Keratinocyte (primary cell): ENCODE measurements at regions not wholly inside any gene's neighbourhood (a gene's known extent, or its start where the extent isn't known, plus 50 kb on each side); places are given as distances from the start of the nearest gene placed in this dataset.
"Not testable (repeated sequence)": the region's sequence is repeated elsewhere in the genome, so short reads cannot be mapped to it uniquely, and the experiment has no call there.

ENCODE experiments used
- CTCF ChIP-seq, 3 experiments: IDR thresholded peaks in 1 of 3; conservative IDR thresholded peaks in 1 of 3; optimal IDR thresholded peaks in 1 of 3; 2 replicates in 2 of 3; 3 replicates in 1 of 3; pipeline versions ENCODE3 to v1.5.1; 2011; ENCODE audit warnings: low read length in 3 of 3, mild to moderate bottlenecking in 3 of 3, moderate library complexity in 2 of 3, control low read depth in 1 of 3, inconsistent platforms in 1 of 3; ENCODE audit not compliant: insufficient read depth in 2 of 3; ENCODE audit errors: extremely low read depth in 1 of 3
- EZH2 ChIP-seq: IDR thresholded peaks from one replicate; pipeline ENCODE4 v1.6.1; 2012; ENCODE audit warnings: inconsistent platforms, mild to moderate bottlenecking, low read length, moderate library complexity

DNA sequence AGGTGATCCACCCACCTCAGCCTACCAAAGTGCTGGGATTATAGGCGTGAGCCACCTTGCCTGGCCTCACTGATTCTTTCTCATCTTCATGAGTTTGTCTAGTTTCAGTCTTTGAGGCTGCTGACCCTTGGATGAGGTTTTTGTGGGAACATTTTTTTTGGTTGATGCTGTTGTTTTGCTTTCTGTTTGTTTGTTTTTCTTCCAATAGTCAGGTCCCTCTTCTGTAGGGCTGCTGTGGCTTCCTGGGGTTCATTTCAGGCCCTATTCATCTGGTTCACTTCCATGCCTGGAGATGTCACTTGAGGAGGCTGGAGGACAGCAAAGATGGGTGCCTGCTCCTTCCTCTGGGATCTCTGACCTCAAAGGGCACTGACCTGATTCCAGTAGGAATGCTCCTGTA is 68.1 kb upstream of the AHI1 start:
- not testable (repeated sequence) for TF ChIP-seq CTCF (optimal IDR thresholded peaks at IDR 0.05 in 1 of 3, IDR thresholded peaks at IDR 0.05 in 1 of 3, conservative IDR thresholded peaks at IDR 0.05 in 1 of 3; ENCODE audit: extremely low read depth in 1 of 3, insufficient read depth in 2 of 3, low read length in 3 of 3); EZH2
